NCI-H1048 (cell line): ENCODE measurements at regions not wholly inside any gene's neighbourhood (a gene's known extent, or its start where the extent isn't known, plus 50 kb on each side); places are given as distances from the start of the nearest gene placed in this dataset.

ENCODE experiments used
- DNase-seq: peaks from one replicate; lab custom pipeline; 2025; lab: John Stamatoyannopoulos, UW

DNA sequence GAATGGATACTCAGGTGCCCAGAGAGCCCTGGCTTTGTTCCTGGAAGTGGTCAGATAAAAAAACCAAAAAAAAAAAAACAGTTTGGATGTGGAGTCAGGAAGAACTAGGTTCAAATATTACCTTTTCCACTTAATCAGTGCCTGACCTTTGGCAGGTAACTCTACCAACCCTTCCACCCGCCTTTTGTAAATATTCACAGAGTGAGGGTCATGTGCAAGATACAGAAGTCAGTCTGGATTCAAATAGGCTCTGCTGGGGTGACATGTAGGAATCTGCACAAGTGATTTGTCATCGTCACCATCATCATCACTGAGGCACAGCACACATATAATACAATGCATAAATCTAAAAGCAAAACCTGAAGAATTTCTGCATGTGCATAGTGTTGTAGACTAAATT, 490.7 kb downstream of the MIAT start:
- no peak for DNase-seq

DNA sequence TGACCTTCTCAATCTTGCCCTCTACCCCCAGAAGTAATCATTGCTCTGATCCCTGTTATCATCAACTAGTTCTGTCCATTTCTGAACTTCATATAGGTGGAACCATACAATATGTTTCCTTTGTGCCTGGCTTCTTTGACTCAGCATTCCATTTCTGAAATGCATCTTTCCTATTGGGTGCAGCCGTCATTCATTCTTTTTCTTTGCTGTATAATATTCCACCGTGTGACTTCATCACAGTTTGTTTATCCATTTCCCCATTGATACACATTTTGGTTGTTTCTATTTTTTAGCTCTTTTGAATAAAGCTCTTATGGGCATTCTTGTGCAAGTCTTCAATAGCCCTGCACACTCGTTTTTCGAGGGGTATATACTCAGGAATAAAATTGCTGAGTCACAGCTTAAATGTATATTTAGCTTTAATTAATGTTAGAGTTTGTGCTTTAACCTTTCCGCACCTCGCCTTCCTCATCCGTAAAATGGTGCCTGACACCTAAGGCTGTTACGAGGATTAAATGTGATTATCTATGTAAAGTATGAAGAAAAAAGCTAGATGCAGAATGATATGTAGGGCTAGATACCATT, 491.6 kb downstream of the MIAT start:
- no peak for DNase-seq

DNA sequence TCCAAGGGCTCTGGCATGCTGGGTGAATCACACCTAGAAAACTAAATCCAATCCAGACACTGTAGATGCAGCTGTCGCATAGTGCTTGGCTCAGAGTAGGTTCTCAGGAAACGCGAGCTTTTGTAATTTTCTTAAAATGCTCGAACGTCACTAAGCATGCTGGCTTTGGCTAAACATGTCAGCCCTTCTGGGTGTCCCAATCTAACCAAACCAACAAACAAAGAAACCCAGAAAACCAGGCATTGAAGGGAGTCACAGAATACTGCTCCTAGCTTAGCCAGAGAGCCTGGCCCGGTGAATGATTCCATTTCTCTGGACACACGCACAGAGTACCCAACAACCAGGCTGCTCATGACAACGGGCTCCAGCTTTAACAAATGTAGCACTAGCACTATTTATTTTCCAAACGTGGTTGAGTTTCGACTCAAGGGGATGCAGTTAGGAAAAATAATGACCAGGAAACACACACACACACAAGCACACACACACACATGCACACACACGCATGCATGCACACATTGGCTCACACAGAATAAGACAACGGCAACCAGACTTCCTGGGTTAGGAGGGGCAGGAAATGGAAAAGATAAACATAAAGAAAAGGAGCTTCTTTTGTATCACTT, 492.6 kb downstream of the MIAT start:
- no peak for DNase-seq

DNA sequence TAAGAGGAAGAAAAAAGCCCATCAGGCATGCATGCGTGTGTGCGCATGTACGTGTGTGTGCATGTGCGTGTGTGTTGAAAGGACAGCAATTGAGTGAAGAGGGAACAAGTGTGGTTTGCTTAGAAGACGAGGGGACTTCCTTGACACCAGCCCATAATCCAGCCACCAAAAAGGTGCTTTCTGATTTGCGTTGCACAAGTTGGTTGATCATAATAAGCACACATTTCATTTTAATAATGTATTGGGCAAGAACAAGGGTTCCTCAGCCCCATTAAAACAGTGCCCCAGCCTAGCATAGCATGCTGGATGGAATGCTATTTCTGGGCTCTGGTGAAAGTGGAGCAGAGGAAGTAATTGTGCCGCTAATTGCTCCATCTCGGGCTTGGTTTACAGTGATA, 493.2 kb downstream of the MIAT start:
- DNase-seq = no peak

DNA sequence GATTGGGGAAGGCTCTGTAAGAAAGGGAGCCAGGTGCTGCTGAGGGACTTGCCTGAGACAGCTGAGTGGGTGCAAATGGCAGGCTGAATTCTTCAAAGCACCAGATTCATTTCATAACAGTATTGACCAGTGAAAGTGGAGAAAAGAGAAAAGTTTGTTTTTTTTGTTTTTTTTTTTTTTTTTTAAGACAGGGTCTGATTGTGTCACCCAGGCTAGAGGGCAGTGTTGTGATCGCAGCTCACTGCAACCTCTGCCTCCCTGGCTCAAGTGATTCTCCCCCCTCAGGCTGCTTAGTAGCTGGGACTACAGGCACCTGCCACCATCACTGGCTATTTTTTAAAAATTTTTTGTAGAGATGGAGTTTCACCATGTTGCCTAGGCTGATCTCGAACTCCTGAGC, 494.0 kb downstream of the MIAT start:
- no peak for DNase-seq

DNA sequence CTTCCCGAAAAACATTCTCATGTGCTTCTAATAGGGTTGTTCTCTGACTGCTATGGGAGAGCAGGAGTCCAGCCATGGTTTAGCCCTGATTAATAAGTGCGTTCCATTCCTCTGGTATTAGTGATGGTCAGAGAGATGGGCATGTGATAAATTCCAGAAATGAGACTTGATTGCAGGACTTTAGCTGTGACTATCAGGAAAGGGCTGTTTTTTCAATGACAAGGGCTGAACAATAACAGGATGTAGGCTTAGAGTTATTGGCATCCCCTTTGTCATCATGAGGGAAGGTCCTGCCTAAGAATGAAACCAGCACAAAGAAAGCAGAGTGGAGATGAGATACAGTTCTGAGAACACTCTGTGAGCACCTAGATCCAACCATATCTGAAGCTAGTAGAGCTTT, 494.6 kb downstream of the MIAT start:
- DNase-seq = no peak

DNA sequence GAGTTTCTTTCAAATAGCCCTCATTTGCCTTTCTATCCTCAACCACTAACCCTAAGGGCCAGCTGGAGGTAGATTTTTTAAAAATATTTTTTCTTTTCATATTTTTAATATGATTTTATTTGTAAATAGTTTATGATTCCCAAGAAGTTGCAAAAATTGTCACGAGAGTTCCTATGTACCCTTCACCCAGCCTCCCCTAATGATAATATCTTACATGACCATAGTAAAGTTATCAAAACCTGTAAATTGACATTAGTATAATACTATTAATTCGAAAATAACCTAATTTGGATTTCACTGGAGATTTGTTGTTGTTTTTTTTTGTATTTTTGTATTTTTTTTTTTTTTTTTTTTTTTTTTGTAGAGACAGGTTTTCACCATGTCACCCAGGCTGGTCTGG, 495.5 kb downstream of the MIAT start:
- no peak for DNase-seq

DNA sequence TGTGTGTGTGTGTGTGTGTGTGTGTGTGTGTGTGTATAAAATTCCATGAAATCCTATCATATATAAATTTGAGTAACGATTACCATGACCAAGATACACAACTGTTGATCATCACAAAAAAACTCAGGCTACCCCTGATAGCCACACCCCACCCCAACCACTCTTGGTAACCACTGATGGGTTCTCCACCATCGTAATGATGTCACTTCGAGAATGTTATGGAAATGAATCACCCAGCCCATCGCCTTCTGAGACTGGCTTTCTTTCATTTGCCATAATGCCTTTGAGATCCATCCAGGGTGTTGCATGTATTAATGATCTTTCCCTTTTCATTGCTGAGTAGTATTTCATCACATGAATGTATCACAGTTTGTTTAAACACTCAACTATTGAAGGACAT, 496.0 kb downstream of the MIAT start:
- no peak for DNase-seq

DNA sequence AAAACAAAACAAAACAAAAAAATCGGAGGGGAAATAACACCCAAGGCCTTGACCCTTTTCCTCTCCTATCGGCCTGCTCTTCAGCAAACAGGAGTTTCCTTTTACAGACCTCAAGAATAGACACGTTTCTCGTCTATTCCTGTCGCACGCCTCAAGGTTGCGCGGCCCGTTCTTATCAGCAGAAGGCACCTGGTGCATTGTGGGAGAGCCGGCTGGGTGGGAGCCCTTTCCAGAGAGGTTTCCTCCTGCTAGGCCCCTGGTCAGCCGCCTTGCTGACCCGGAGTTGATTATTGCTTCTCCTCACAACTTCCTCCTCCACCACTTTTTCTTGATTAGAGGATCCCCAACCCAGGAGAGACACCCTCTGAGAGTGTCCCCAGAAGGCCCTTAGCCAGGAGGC, 497.3 kb downstream of the MIAT start:
- DNase-seq = no peak

DNA sequence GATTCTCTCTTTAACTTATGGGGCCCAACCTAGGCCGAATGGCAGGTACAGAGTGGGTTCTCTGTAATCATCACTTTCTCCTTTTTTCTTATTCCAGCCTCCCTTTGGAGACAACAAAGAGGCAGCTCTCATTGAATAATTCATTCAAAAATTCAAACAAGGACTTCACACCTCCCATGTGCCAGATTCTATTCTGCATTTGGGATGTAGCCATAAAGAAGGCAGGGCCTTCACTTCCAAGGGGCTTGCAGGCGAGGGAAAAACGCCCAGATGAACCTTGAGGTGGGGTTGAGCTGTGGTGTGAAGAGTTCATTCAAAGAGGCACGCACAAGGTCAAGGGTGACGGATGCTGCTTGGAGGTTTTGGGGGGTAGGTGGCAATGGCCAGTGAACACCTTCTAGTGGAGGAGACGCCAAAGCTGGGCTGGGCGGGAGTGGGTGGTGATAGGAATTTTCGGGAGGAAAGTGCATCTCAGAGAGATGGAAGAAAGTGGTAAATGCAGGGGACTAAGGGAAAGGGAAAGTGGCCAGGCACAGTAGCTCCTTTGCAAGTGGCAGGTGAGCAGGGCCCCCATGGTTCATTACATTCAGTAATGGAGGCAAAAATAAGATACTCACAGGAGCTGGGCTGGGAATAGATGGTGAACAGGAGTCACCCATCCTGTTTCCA, 499.6 kb downstream of the MIAT start:
- DNase-seq = no peak

DNA sequence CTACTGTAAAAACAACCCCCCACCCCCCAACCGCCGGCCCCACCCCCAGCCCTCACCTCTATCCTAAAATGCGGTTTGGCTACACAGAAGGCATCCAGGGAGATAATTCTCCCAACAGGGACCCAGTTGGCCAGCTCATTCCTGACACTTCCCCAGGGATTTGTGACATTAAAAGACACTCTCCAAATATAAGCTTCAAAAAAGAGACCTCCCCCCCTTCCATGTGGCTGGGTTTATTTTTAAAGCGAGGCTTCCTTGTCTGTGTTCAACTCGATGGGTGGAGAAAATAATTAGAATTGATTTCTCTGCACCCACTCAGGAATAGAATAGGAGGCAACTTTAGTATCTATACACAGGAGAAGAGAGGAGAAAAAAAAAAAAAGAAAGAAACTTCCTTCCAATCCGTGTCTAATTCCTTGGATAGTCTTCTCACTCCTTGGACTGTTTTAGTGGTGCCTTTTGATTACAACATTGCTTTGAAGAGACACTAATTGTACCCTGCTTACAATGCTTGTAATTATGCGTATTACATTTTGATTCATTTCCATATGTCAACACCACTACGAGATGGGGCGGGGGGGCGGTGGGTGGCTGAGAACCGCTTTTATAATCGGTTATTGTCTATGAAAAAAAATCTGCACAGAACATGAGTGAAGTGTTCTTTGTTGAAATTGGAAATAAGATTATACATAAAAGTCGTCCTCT, 500.4 kb downstream of the MIAT start:
- no peak for DNase-seq

DNA sequence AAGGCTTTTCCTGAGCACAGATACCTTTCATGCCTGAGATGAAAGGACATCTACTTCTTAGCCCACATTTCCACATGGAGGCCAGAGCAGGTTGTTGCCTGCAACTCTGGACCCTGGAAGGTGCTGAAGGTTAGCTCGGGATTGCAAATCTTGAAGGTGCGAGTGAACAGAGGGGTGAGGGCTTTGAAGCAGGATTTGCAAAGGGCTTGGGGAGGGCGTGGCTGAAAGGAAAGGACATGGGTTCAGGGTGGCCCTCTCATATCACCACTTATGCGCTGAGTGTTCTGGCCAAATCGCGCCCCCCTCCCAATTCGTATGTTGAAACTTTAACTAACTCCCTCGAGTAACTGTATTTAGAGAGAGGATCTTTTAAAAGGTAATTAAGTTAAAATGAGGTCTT, 501.6 kb downstream of the MIAT start:
- no peak for DNase-seq

DNA sequence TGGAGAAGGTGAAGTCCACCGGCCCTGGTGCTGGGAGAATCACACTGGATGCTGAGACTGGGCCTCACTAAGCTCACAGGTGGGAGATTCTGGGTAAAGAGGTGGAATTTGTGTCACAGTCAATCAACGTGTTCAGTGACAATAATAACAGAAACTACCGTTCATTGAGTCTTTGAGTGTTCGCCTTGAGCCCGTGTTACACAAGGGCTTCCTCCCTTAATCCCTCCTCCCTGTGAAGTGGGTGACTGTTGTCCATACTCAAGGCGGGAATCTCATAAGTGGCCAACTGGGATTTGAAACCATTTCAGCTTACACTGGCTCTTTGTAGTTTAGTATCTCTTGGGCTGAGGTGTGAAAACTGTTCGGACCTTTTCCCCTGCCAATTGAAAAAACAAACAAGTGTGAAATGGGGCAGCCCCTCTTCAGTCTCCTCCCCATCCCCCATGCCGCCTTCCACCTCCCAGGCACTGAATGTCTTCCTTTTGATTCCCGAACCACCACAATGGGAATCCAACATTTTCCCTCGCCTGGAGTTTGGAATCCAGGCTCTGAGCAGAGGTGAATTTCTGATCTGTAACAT, 502.4 kb downstream of the MIAT start:
- no peak for DNase-seq

DNA sequence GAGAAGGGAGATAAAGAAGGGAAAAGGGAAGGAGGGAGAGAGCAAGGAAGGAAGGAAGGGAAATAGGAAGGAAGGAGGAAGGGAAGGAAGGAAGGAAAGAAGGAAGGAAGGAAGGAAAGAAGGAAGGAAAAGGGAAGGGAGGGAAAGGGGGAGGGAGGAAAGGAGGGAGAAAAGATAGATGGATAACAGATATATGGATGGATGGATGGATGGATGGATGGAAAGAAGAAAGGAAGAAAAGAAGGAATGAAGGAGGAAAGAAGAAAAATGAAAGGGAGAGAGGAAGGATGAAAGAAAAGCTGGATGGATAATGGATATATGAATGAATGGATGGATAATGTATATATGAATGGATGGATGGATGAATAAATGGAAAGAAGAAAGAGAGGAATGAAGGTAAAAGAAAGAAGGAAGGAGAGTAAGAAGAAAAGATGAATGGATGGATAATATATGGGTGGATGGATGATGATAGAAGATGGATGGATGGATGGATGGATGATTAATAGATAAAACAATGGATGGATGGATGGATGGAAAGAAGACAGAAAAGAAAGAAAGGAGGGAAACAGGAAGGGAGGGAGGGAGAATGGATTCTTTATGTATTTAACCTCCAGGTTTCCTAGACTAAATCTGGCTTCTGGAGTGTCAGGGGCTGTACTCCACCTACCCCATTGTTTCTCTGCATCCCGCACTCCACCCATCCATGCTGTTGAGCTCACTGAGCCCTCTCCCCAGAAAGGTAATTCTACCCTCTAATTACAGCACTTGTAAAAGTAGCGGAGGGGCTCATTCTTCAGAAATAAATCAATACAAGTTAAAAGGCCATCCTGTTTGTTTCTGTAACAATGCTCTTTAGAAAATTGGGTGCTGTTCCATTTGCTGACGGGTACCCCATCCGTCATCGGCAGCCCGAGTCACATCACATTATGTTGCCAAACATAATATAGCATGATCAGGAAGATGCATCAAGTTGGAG, 506.1 kb downstream of the MIAT start:
- DNase-seq = no peak

DNA sequence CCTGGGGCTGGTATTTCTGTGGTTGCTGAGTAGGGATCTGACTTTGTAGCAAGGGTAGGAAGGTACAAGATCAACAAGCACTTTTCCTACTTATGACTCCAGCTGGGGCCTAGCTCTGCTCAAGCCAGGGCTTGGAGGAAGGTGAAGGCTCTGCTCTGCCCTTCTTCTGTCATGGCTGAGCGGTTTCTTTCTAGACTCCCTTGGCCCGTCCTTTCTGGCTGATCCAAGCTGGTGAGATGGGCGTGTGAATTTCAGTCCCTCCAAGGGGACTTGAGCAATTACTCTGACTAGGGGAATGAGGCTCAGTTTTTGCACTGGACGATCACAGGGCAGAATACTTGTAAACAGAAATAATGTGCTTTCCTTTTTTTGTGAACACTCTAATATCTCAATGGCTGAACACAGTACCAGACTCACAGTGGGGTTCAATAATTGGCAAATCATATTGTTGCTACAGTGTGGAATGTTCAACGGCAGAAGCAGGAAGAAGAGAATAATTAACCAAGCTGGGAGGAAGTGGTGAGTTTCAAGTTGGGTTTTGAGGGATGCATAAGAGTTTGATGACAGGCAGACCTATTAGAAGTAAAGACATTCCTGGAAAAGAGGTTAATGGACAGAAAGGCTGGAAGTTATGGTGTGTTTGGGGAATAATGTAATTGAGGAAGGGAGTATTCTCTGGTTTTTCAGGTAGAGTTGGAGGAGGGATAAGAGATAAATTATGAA, 507.6 kb downstream of the MIAT start:
- DNase-seq = no peak

DNA sequence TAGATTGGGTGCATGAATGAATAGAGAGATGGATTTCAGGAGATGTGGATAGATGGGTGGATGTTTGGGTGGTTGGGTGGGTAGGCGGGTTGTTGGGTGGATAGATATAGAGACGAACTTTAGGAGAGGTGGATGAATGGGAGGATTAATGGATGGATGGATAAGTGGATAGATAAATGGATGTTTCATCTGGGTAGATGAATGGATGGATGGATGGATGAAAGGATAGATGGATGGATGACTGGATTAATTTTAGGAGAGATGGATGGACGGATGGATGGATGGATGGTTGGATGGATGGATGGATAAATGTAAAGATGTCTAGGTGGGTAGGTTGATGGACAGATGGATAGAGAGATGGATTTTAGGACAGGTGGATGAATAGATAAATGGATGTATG, 511.3 kb downstream of the MIAT start:
- no peak for DNase-seq

DNA sequence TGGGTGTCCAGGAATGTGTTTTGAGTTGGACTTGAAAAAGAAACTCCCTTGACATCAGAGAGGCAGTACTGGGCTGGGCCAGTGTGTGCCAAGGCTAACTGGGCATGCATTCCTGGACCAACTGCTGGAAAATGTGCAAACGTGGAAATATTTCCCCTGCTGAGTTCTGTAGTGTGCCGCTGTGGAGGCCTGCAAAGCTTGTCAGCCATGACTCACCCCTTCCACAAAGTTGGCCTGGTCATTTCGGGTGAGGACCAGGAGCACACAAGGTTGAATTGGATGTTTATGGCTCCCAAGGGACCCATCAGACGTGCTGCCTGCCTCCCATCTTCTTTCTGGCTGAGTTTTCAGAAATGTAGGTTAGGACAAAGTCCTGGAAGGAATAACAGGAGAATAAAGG, 513.1 kb downstream of the MIAT start:
- no peak for DNase-seq

DNA sequence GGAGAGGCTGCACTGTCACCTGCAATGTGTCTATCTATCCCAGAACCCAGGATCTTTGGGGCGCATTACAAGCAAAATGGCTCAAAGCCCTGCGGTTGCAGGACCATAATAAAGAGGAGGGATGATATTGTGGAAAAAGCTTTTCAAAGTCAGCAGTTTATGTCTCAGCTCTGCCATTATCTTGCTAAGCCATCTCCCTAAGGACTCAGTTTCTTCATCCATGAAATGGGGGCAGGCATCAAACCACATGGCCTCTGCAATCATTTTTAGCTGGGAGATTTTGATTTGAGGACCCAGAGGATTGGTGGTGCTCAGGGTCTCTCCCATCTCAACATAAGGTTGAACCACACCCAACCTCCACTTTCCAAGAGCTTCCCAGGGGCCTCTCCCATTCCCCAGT, 513.8 kb downstream of the MIAT start:
- no peak for DNase-seq

DNA sequence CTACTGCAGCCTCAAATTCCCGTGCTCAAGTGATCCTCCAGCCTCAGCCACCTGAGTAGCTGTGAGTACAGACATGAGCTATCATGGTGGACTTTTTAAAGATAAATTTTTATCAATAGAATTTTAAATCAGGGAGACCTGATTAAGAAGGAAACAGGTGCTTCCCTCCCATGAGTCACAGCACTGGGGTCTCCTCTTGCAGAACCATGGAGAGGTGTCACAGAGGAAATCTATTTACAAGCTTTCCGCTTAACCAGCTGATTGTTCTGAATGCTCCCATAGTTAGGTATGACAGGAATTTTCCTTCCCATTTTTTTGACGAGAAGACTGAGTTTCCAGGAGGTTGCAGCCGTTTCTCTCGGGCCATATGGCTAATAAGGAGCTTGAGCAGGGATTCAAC, 516.1 kb downstream of the MIAT start:
- DNase-seq = no peak

DNA sequence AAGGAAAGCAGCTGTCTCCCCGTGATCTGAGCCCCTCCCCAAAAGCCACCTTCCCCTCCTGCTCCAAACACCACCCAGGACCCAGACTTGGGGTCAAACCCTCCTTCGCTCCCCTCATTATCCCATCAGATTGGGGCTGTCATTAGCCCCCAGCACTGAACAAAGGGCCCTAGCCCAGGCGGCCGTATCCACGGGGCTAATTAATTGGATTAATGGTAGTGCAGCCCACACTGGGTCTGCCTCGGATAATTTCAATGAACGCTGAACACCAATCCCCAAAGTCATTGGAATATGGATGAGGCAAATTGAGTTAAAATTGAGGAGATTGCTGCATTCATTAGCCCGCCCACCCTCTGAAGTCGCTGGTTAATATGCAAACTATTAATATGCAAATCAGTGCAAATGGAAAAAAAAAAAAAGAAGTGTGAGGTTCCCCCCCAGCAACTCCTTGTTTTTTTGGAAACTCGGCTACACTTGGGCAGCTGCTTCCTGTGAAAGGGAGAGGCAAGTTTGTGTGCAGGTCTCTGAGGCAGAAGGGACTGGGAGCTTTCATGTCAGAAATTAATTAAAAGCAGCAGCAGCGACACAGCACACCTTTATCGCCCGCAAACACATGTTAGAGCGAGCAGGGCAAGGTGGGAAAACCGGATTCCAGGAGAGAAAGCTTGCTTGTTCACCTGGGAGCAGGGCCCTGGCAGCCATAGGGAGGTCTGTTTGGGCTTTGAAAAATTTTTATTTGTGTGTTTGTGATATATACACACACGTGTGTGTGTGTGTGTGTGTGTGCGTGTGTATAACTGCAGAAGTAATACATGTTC, 517.8 kb downstream of the MIAT start:
- DNase-seq = no peak
